DND-41 (cell line): ENCODE measurements at regions not wholly inside any gene's neighbourhood (a gene's known extent, or its start where the extent isn't known, plus 50 kb on each side); places are given as distances from the start of the nearest gene placed in this dataset.

Experiments used
- ATAC-seq: fragments of 200-7000 bp; cut with Tn5 transposase; 3 replicates; pipeline ENCODE4 v1.9.1; 2021; ENCODE audit warnings: low read depth; ENCODE audit not compliant: insufficient read depth
- DNase-seq: peaks from one replicate; pipeline ENCODE4 v3.0.0-alpha.2; 2020
- H2AFZ ChIP-seq: 2 replicates; pipeline ENCODE4 v1.6.0; 2012; ENCODE audit warnings: low read depth, low read length
- H3K27ac ChIP-seq: 2 replicates; pipeline ENCODE4 v1.5.1; 2012; ENCODE audit warnings: low read length, inconsistent platforms
- H3K27me3 ChIP-seq: fragments of 200-600 bp; sonication (generic); 2 replicates; pipeline ENCODE4 v1.6.0; 2012; ENCODE audit warnings: low read length, mild to moderate bottlenecking, inconsistent platforms; ENCODE audit not compliant: insufficient read depth, poor library complexity
- H3K36me3 ChIP-seq: 2 replicates; pipeline ENCODE4 v1.5.1; 2012; ENCODE audit warnings: low read length, inconsistent platforms; ENCODE audit not compliant: insufficient read depth
- H3K4me1 ChIP-seq: 2 replicates; pipeline ENCODE4 v1.5.1; 2012; ENCODE audit warnings: mild to moderate bottlenecking, low read length; ENCODE audit not compliant: insufficient read depth
- H3K4me2 ChIP-seq: 2 replicates; pipeline ENCODE4 v1.6.0; 2012; ENCODE audit warnings: mild to moderate bottlenecking, moderate library complexity, low read length, inconsistent platforms; ENCODE audit not compliant: insufficient read depth
- H3K4me3 ChIP-seq, 2 experiments: fragments of 200-600 bp in 1 of 2; shearing (Covaris generic) in 1 of 2; 2 replicates each; pipeline ENCODE4 v1.5.1; 2012 to 2016; ENCODE audit warnings: inconsistent platforms in 2 of 2, low read length in 2 of 2, mild to moderate bottlenecking in 2 of 2, low read depth in 1 of 2, moderate library complexity in 1 of 2
- H3K79me2 ChIP-seq: 2 replicates; pipeline ENCODE4 v1.6.0; 2012; ENCODE audit warnings: low read length, inconsistent platforms; ENCODE audit not compliant: insufficient read depth
- H3K9ac ChIP-seq: 2 replicates; pipeline ENCODE4 v1.6.0; 2012; ENCODE audit warnings: low read depth, mild to moderate bottlenecking, inconsistent platforms, low read length, moderate library complexity
- H3K9me3 ChIP-seq: 2 replicates; pipeline ENCODE4 v1.5.1; 2012; ENCODE audit warnings: low read length, moderate library complexity, mild to moderate bottlenecking, inconsistent platforms; ENCODE audit not compliant: insufficient read depth, severe bottlenecking
- H4K20me1 ChIP-seq: 2 replicates; pipeline ENCODE4 v1.6.0; 2012; ENCODE audit warnings: low read length; ENCODE audit not compliant: insufficient read depth
- EZH2 ChIP-seq: IDR thresholded peaks from 3 replicates; pipeline ENCODE4 v1.6.1; 2012; ENCODE audit warnings: borderline replicate concordance, low read depth, mild to moderate bottlenecking, moderate library complexity, low read length, inconsistent platforms; ENCODE audit not compliant: severe bottlenecking
- TF ChIP-seq, protein P1 (sequence below): IDR thresholded peaks from 2 replicates; pipeline ENCODE4 v1.5.1; 2012; ENCODE audit warnings: borderline replicate concordance, low read length, moderate library complexity, mild to moderate bottlenecking; ENCODE audit not compliant: poor library complexity, severe bottlenecking; ENCODE audit errors: extremely low read depth

DNA sequence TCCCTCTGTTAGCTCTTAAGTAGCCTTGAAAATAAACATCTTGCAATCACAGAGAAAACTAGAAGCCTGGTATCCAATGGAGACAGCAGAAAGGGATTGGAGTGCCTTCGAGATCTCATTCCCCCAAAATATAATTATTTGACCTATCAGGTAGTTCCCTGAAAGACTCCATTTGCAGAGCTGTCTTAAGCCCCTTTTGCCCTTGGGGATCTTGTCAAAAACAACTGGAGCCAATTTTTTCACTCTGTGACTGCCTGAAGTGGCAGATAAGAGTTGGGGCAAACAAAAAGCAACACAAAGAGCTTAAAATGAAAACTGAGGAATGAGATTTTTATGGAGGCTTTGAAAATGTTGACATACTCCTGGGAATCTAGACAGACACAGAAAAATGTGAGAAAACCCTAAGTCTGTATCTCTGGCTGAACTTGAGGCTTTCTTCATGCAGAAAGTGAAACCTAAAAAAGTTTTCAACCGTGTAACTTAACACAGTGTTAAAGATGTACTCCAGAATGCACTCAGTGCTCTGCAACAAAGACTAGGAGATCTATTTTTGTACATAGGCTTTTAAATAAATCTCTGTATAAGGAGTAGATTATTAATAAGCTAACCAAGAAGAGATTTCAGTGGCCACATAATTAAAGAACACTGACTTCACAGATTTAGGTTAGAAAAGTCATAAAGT is 971.1 kb upstream of the MAN1A1 start:
- Histone ChIP-seq H3K27ac (no peak overlapping the region), H3K4me1 (no peaks in the 10 kb centered on the region), H3K4me3 (no peak overlapping the region), H2AFZ (no peak overlapping the region), H3K4me2 (no peak overlapping the region), H3K9ac (no peak overlapping the region), H4K20me1 (no peaks in the 10 kb centered on the region), H3K79me2 (no peaks in the 10 kb centered on the region), H3K36me3 (no peaks in the 10 kb centered on the region), H3K9me3 (no peaks in the 10 kb centered on the region), H3K27me3 (no peaks in the 10 kb centered on the region)
- DNase-seq (no peak), ATAC-seq (no peak)
- no peak for TF ChIP-seq EZH2
- TF ChIP-seq, protein P1, sequence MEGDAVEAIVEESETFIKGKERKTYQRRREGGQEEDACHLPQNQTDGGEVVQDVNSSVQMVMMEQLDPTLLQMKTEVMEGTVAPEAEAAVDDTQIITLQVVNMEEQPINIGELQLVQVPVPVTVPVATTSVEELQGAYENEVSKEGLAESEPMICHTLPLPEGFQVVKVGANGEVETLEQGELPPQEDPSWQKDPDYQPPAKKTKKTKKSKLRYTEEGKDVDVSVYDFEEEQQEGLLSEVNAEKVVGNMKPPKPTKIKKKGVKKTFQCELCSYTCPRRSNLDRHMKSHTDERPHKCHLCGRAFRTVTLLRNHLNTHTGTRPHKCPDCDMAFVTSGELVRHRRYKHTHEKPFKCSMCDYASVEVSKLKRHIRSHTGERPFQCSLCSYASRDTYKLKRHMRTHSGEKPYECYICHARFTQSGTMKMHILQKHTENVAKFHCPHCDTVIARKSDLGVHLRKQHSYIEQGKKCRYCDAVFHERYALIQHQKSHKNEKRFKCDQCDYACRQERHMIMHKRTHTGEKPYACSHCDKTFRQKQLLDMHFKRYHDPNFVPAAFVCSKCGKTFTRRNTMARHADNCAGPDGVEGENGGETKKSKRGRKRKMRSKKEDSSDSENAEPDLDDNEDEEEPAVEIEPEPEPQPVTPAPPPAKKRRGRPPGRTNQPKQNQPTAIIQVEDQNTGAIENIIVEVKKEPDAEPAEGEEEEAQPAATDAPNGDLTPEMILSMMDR: no peak

DNA sequence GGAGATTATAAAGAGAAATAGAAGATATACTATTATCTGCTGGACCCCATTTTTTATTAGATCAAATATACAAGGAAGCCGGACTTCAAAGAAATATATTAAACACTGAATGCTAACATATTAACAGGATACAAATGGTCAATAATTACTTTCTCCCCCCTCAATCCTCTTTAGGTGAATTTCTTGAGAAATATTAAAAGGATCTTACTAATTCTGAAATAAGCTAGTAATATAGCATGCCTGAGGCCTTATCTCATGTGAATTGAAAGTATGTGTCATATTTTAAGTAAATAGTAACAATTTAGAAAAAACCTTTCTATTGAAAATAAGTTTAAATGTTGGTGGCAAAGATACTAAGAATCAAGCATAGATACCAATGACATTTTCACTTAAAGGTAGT is 954.7 kb upstream of the MAN1A1 start:
- no peaks in the 10 kb centered on the region for H3K9me3 ChIP-seq
- no peaks in the 10 kb centered on the region for H3K79me2 ChIP-seq
- no peaks in the 10 kb centered on the region for H3K36me3 ChIP-seq
- no peak overlapping the region for H3K27ac ChIP-seq
- H4K20me1 ChIP-seq: no peaks in the 10 kb centered on the region
- DNase-seq (no peak), ATAC-seq (no peak)
- no peaks in the 10 kb centered on the region for H3K27me3 ChIP-seq
- no peaks in the 10 kb centered on the region for H3K4me1 ChIP-seq
- TF ChIP-seq, protein P1: no peak
- TF ChIP-seq EZH2: no peak
- no peak overlapping the region for H3K9ac ChIP-seq
- no peak overlapping the region for H3K4me3 ChIP-seq
- no peak overlapping the region for H3K4me2 ChIP-seq
- no peak overlapping the region for H2AFZ ChIP-seq

DNA sequence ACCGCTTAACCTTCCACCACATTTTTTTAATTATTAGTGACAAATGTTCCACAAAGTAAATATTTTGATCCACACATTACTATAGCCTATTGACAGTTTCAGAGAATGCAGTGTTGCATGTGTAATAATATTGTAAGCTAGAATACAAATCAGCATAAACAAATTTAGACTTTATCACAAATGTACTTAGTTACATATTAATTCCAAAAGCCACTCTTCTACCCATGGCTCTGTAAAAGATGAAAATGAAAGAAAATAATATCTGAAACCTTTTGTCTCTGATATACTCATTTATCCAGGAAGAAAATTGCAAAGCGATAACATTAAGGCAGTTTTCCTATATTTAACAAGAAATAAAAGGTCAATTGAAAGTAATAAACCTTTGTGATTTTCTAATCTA is 954.0 kb upstream of the MAN1A1 start:
- no peaks in the 10 kb centered on the region for H3K36me3 ChIP-seq
- H3K79me2 ChIP-seq: no peaks in the 10 kb centered on the region
- H2AFZ ChIP-seq: no peak overlapping the region
- ATAC-seq (no peak), DNase-seq (no peak)
- no peaks in the 10 kb centered on the region for H3K27me3 ChIP-seq
- TF ChIP-seq, protein P1: no peak
- TF ChIP-seq EZH2: no peak
- H3K4me3 ChIP-seq: no peak overlapping the region
- no peak overlapping the region for H3K27ac ChIP-seq
- H4K20me1 ChIP-seq: no peaks in the 10 kb centered on the region
- no peak overlapping the region for H3K4me2 ChIP-seq
- no peaks in the 10 kb centered on the region for H3K9me3 ChIP-seq
- H3K9ac ChIP-seq: no peak overlapping the region
- H3K4me1 ChIP-seq: no peaks in the 10 kb centered on the region

DNA sequence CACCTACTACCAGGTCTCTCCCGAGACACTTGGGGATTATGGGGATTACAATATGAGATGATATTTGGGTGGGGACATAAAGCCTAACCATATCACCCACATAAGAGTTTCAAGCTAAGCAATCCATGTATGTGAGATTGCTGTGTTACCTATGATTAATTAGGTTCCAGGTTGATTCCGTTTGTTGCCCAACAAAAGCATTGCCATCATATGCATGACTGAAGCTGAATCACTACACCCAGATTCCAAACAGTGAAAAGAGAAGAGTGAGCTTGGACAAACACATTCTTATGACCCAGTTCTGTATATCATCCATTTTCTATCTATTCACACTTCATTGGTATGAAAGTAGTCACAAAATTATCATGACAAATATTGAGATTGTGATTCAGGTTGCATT is 952.5 kb upstream of the MAN1A1 start:
- no peaks in the 10 kb centered on the region for H3K79me2 ChIP-seq
- H2AFZ ChIP-seq: no peak overlapping the region
- ATAC-seq: no peak
- H3K36me3 ChIP-seq: no peaks in the 10 kb centered on the region
- H3K4me2 ChIP-seq: no peak overlapping the region
- H4K20me1 ChIP-seq: no peaks in the 10 kb centered on the region
- TF ChIP-seq, protein P1: no peak
- TF ChIP-seq EZH2: no peak
- H3K4me3 ChIP-seq: no peak overlapping the region
- H3K27me3 ChIP-seq: no peaks in the 10 kb centered on the region
- no peaks in the 10 kb centered on the region for H3K9me3 ChIP-seq
- no peaks in the 10 kb centered on the region for H3K4me1 ChIP-seq
- H3K27ac ChIP-seq: no peak overlapping the region
- DNase-seq: no peak
- no peak overlapping the region for H3K9ac ChIP-seq
